AG10803 (cell line): ENCODE measurements at regions not wholly inside any gene's neighbourhood (a gene's known extent, or its start where the extent isn't known, plus 50 kb on each side); places are given as distances from the start of the nearest gene placed in this dataset.

Experiments
- DNase-seq: peaks from one replicate; pipeline ENCODE4 v3.0.0; 2010; ENCODE audit warnings: low read depth
- H3K4me3 ChIP-seq: 2 replicates; pipeline ENCODE4 v1.5.1; 2011; ENCODE audit warnings: mild to moderate bottlenecking, low read length, control low read depth
- TF ChIP-seq, protein P1 (sequence below): conservative IDR thresholded peaks from 2 replicates; pipeline ENCODE4 v1.5.1; 2011; ENCODE audit warnings: mild to moderate bottlenecking, low read length, control low read depth, inconsistent platforms

DNA sequence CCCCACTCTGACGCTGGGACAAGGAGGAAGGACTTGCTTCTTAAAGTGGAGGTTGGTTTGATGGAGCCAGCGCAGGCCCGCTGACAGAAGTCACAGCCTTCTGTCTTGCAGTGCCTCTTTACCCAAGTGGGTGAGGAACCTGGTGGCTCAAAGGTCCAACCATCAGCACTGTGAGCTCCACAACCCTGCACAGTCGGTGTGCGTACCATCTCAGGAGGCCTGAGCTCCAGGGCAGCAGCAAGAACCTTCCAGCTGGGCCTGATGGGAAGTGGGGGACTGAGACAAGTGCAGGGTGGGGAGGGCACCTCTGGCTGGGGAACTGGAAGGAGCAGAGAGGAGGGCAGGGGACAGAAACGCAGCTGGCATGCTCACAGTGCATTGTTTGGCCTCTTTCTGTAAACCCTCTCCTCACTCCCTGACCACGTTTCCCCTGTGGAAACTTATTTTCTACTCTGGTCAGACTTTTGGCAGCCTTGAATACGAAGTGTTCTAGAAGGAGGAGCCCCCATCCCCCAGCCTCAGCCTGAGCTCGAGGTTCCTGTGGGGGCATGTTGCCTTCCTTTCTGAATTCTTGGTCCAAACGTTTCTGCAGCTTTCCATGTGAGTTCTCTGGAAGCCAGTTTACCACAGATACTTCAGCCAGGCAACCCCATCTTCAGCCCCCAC lies 178.5 kb upstream of the PITX1 start:
- no peak for DNase-seq
- no peak overlapping the region for H3K4me3 ChIP-seq
- TF ChIP-seq, protein P1, sequence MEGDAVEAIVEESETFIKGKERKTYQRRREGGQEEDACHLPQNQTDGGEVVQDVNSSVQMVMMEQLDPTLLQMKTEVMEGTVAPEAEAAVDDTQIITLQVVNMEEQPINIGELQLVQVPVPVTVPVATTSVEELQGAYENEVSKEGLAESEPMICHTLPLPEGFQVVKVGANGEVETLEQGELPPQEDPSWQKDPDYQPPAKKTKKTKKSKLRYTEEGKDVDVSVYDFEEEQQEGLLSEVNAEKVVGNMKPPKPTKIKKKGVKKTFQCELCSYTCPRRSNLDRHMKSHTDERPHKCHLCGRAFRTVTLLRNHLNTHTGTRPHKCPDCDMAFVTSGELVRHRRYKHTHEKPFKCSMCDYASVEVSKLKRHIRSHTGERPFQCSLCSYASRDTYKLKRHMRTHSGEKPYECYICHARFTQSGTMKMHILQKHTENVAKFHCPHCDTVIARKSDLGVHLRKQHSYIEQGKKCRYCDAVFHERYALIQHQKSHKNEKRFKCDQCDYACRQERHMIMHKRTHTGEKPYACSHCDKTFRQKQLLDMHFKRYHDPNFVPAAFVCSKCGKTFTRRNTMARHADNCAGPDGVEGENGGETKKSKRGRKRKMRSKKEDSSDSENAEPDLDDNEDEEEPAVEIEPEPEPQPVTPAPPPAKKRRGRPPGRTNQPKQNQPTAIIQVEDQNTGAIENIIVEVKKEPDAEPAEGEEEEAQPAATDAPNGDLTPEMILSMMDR: no peak

DNA sequence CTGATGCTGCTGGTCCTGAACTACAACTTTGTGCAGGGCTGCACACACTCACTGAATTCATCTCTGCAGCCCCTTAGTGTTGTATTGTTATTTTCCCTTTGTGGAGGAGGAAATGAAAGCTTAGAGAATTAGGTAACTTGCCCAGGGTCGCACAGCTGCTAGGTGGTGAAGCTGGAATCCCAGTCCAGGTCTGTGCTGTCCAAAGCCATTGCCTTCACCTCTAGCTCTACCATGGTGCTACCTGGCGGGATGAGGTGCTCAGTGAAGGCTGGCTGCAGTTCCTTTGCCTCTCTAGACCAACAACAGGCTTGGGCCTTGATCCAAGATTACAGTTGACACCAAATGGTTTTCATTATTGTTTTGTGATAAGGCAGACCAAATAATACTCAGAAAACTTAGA lies 177.8 kb upstream of the PITX1 start:
- TF ChIP-seq, protein P1: no peak
- H3K4me3 ChIP-seq: no peak overlapping the region
- DNase-seq: no peak

DNA sequence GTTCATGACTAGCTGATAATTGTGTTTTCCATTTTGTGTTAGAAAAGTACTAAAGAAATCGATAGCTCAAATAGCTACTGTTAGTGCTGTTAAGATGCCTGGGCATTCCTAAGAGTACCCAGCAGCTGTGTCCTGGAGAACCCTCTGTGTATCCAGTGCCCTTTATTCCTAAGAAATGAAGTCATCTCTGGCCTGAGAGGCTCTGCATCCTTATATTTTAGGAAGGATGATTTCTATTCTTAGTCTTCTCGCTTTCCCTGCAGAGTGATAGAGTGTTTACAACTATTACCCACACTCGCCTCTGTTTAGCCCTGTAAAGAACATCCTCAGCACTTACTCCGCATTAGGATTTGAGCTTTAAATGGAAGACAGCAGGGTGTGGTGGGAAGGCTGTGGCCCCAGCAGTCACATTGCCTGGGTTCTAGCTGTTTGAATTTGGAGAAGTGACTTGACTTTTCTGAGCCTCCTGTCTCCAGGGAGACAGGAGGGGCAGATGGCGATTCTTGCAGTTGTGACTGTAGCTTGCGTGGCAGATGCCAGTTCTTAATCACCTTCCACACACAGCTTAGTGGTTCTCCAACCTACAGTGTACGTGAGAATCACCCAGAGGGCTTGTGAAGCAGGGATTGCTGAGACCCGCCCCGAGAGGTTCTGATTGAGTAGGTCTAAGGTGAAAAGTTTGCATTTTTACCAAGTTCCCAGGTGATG lies 177.2 kb upstream of the PITX1 start:
- H3K4me3 ChIP-seq: no peak overlapping the region
- no peak for DNase-seq
- TF ChIP-seq, protein P1: no peak

DNA sequence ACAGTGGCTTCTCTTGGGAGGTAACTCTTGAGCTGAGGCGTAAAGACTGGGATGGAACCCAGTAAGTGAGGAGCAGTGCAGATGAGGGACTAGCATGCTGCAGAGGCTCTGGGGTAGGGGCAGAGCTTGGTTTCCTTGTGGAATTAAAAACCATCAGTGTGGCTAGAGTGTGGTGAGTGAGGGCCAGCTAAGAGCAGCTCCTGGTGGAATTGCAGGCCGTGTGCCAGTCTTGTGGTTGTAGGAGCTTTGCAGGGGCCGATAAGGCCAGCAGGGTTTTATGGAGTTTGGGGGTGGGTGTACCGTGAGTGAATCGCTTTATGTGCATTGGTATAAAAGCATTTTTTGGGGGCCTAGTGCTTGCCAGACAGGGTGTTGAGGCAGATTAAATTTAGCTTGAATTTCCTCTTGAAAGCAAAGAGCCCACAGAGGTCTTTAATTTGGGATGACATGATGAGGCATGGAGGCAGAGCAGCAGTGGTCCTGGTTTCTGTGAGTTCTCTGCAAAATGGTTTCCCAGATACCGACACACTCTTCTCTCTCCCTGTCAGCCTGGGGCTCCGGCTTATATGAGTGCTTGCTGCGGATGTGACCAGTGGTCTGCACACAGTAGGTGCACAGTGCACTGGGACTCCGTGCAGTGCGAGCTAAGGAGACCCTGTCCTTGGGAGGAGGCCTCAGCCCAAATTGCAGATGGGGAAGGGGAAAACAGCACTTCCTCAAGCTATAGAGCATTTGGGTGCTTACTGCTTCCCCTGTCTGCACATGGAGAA lies 176.4 kb upstream of the PITX1 start:
- no peak for DNase-seq
- TF ChIP-seq, protein P1: no peak
- no peak overlapping the region for H3K4me3 ChIP-seq

DNA sequence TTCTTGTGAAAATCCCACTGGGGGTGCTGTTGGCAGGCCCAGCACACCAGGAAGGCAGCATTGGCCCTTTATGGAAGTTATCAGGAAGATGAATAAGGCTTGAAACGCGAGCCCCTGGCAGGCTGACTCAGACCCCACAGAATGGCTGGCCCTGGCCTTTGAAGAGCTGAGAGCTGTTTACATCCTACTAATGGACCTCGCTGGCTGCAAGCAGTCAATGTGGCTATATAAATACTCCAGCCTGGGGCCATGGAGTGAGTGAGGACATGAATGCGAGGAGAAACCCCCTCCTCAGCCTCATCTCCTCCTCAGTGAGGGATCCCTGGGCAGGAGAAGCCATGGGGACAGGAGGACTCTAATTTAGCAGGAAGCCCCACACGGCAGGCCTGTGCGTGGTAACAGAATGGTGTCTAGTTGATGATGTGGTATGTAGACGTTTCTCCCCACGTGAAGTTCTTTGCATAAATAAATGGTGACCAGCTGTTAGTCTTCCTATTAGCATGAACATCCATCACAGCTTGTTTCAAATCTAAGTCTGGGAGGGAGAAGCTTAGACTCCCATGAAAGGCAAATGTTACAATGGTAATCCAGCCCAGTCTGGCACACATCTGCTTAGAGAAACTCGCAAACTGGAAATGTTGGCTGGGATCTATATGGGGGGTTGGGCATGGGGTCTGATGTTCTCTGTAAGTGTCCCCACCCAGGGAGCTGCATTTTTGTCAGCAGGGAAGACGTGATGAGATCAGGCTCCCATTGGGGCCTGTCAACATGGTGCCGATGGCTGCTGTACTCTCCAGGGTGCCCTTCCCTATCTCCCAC lies 175.1 kb upstream of the PITX1 start:
- peak; percentile 93 for DNase-seq
- no peak overlapping the region for H3K4me3 ChIP-seq
- TF ChIP-seq, protein P1: peak; percentile 44

DNA sequence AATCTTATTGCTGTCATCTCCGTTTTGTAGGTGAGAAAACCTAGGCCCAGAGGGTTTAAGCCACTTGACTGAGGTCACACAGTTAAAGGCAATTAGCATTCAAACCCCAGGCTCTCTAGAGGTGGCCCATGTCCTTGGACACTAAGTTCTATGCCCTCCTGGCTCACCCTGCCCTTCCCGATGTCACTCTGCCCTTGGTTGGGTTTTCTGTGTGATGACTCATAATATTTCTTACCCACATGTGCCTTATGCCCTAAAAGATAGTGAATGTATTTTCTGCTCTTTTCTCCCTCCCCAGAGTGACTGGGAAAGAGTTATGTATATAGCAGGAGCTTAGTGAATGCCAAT lies 174.5 kb upstream of the PITX1 start:
- TF ChIP-seq, protein P1: no peak
- DNase-seq: no peak
- no peak overlapping the region for H3K4me3 ChIP-seq
